Omental fat pad (tissue), 3 donors: ENCODE measurements at regions not wholly inside any gene's neighbourhood (a gene's known extent, or its start where the extent isn't known, plus 50 kb on each side); places are given as distances from the start of the nearest gene placed in this dataset.

Source experiments
- ATAC-seq: fragments of 150-250 bp; one replicate; pipeline ENCODE4 v1.9.1; 2016; ENCODE audit warnings: mild to moderate bottlenecking, moderate library complexity; ENCODE audit not compliant: low FRiP score
- DNase-seq: peaks from one replicate; pipeline ENCODE4 v3.0.0-alpha.2; 2019; ENCODE audit warnings: low spot score
- CTCF ChIP-seq, 3 donors: fragments of 450-650 bp; IDR thresholded peaks; one replicate each; pipeline ENCODE4 v1.5.1; 2016 to 2017; ENCODE audit warnings: antibody characterized with exemption in 3 of 3, mild to moderate bottlenecking in 3 of 3, moderate library complexity in 2 of 3

GRCh38 chr17:77542551-77543490 is 402.1 kb downstream of the SEC14L1 start:
- ATAC-seq, result peak; percentile 82
- DNase-seq, result peak; percentile 43
- TF ChIP-seq CTCF (IDR thresholded peaks at IDR 0.05), result peak in 1 of 3 donors; percentile 44

- ATAC-seq, result no peak
- no peak for TF ChIP-seq CTCF (IDR thresholded peaks at IDR 0.05)
- DNase-seq, result no peak
Observed at GRCh38 chr17:77543801-77544200, 403.0 kb downstream of the SEC14L1 start.

- TF ChIP-seq CTCF (IDR thresholded peaks at IDR 0.05), result no peak
- DNase-seq, result no peak
- ATAC-seq, result no peak
Observed at GRCh38 chr17:77544347-77545110, 403.8 kb downstream of the SEC14L1 start.

- no peak for ATAC-seq
- TF ChIP-seq CTCF (IDR thresholded peaks at IDR 0.05), result no peak
- no peak for DNase-seq
Observed at GRCh38 chr17:77546772-77547241, 406.0 kb downstream of the SEC14L1 start.

GRCh38 chr17:77548967-77549366 is 408.2 kb downstream of the SEC14L1 start:
- DNase-seq (no peak), ATAC-seq (no peak)
- TF ChIP-seq CTCF (IDR thresholded peaks at IDR 0.05), result no peak

GRCh38 chr17:77549726-77550366 is 408.7 kb upstream of the TNRC6C start:
- TF ChIP-seq CTCF (IDR thresholded peaks at IDR 0.05), result no peak
- no peak for ATAC-seq
- DNase-seq, result no peak
